Central memory CD4-positive, alpha-beta T cell (primary cell): ENCODE measurements at regions not wholly inside any gene's neighbourhood (a gene's known extent, or its start where the extent isn't known, plus 50 kb on each side); places are given as distances from the start of the nearest gene placed in this dataset.

Experiments used
- DNase-seq: peaks from one replicate; pipeline ENCODE4 v3.0.0; 2022

- no peak for DNase-seq
These were observed 130.7 kb downstream of the DLL1 start for GRCh38 chr6:170160031-170160627.

GRCh38 chr6:170159022-170159965 lies 131.6 kb downstream of the DLL1 start:
- no peak for DNase-seq

- no peak for DNase-seq
These were observed 132.4 kb downstream of the DLL1 start for GRCh38 chr6:170158296-170159021.

GRCh38 chr6:170157567-170158218 lies 133.2 kb downstream of the DLL1 start:
- no peak for DNase-seq

- no peak for DNase-seq
These were observed 134.2 kb downstream of the DLL1 start for GRCh38 chr6:170156448-170157375.

- no peak for DNase-seq
These were observed 135.2 kb downstream of the DLL1 start for GRCh38 chr6:170155464-170156196.

- no peak for DNase-seq
These were observed 137.2 kb downstream of the DLL1 start for GRCh38 chr6:170153436-170154319.

- no peak for DNase-seq
These were observed 137.9 kb downstream of the DLL1 start for GRCh38 chr6:170152989-170153388.

GRCh38 chr6:170152124-170152926 lies 138.6 kb downstream of the DLL1 start:
- no peak for DNase-seq

- DNase-seq: no peak
These were observed 139.1 kb downstream of the DLL1 start for GRCh38 chr6:170151804-170152123.

GRCh38 chr6:170151321-170151771 lies 139.5 kb downstream of the DLL1 start:
- no peak for DNase-seq

GRCh38 chr6:170150590-170150945 lies 140.3 kb downstream of the DLL1 start:
- DNase-seq: no peak

- no peak for DNase-seq
These were observed 140.9 kb downstream of the DLL1 start for GRCh38 chr6:170149681-170150589.

GRCh38 chr6:170148709-170149470 lies 142.0 kb downstream of the DLL1 start:
- DNase-seq: no peak

GRCh38 chr6:170147832-170148708 lies 142.8 kb downstream of the DLL1 start:
- DNase-seq: peak; percentile 19

- DNase-seq: peak; percentile 12
These were observed 143.7 kb downstream of the DLL1 start for GRCh38 chr6:170147056-170147787.
